ENCODE measurements at regions not wholly inside any gene's neighbourhood (a gene's known extent, or its start where the extent isn't known, plus 50 kb on each side); places are given as distances from the start of the nearest gene placed in this dataset.
"Not testable (repeated sequence)": the region's sequence is repeated elsewhere in the genome, so short reads cannot be mapped to it uniquely, and the experiment has no call there.

GRCh38 chr2:87198422-87198821 is 176.8 kb upstream of the PLGLB1 start:
- DNase-seq (ENCODE audit: low read depth) = not testable (repeated sequence)

DNA sequence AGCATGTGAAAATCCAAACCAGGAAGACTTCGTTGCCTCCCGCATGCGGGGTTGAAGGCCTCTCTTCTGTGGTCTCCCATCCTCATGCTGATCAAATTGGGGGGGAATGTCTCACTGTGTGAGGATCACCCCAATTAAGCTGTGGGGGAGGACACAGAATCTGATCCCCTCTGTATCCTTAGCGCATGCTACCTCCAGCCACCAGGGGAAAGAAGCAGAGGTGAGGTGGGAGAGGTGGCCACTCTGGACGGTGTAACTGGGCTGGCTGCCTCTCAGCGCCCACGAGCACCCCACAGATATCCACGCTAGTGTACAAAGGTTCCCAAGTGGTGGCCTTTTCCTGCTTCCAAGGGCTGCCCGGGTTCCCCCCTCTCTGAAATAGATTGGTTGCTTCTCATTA is 177.6 kb upstream of the PLGLB1 start:
- DNase-seq (ENCODE audit: low read depth) = not testable (repeated sequence)

DNA sequence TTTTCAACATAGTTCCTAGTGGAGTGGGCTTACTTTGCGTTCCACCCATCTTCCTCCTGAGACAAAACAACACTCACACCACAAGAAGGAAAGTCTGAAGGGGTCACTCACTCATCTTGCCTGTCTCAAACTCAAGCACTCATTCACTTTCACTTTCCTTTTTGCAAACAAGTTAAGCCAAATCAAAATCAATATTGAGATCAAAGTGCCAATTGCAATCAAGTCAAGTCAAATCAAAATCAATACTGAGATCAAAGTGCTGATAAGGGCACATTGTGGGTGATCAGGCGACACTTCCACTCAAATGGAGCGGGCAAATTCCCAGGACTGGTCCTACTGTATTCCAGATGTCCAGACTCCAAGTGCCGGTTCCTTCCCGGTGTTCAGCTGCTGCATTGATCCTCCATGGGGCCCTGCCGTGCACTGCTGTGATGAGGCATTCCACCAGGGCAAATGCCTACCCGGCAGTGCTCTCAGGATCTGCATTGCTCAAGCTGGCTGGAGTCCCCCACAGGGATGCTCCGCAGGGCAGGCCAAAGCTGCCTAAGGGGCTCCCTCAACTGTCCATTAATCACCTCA is 183.0 kb upstream of the PLGLB1 start:
- DNase-seq (ENCODE audit: low read depth) = not testable (repeated sequence)

DNA sequence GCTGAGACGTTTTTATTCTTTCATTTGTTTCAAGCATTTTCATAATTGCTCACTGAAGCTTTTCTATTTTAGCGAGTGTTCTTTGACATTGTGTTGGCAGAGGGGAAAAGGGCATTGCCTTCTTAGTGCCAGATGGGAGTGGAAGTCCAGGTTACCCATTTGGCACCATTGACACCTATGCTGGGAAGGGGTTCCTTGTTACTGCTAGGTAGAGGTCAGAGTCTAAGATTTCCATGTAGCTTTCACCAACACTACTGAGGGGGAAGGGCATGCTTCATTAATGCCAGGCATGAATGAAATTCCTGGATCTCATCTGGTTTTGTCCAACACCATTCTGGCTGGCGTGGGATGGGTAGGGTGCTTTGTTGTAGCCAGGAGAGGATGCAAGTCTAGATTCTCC is 191.3 kb upstream of the PLGLB1 start:
- not testable (repeated sequence) for DNase-seq (ENCODE audit: low read depth)

- DNase-seq (ENCODE audit: low read depth) = not testable (repeated sequence)
Measured at GRCh38 chr2:87217005-87217404, 195.4 kb upstream of the PLGLB1 start.

GRCh38 chr2:87217741-87218410 is 196.2 kb upstream of the PLGLB1 start:
- DNase-seq (ENCODE audit: low read depth) = not testable (repeated sequence)

DNA sequence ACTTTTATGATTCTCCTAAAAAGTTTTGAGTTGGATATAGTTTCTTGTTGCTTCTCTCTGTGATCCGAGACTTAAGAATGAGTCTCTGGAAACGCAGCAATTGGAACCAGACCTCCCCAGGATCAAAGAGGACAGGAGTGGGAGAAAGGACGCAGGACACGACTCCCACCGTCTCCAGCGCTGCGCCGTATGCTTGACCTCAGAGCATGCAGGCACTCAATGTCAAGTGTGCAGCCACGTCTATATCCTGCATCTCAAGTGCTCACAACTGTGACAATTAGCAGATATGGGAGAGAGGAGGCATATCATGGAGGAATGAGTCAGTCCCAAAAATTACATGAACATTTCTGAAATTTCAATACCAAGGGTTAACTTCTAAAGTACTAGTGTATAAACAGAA is 199.0 kb upstream of the PLGLB1 start:
- DNase-seq (ENCODE audit: low read depth) = not testable (repeated sequence)

DNA sequence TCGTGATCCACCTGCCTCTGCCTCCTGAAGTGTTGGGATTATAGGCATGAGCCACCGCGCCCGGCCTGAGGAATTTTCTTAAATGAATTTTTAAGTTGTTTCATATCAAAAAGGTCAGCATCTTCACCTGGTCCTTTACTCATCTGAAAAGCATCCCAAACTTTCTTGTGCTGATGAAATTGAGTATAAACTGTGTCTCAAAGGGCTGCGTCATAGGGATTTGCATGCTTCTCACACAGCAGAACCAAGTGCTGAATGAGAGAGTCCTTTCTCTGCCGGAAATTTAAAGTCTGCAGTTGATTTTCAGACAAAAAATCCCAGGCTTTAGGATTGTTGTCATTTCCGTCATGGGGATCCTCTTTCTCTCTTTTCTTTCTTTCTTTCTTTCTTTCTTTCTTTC is 200.5 kb upstream of the PLGLB1 start:
- DNase-seq (ENCODE audit: low read depth) = not testable (repeated sequence)

GRCh38 chr2:87223873-87224272 is 202.2 kb upstream of the PLGLB1 start:
- DNase-seq (ENCODE audit: low read depth) = not testable (repeated sequence)

GRCh38 chr2:87229091-87229689 is 207.5 kb upstream of the PLGLB1 start:
- not testable (repeated sequence) for DNase-seq (ENCODE audit: low read depth)

GRCh38 chr2:87229964-87230363 is 208.3 kb upstream of the PLGLB1 start:
- not testable (repeated sequence) for DNase-seq (ENCODE audit: low read depth)

DNA sequence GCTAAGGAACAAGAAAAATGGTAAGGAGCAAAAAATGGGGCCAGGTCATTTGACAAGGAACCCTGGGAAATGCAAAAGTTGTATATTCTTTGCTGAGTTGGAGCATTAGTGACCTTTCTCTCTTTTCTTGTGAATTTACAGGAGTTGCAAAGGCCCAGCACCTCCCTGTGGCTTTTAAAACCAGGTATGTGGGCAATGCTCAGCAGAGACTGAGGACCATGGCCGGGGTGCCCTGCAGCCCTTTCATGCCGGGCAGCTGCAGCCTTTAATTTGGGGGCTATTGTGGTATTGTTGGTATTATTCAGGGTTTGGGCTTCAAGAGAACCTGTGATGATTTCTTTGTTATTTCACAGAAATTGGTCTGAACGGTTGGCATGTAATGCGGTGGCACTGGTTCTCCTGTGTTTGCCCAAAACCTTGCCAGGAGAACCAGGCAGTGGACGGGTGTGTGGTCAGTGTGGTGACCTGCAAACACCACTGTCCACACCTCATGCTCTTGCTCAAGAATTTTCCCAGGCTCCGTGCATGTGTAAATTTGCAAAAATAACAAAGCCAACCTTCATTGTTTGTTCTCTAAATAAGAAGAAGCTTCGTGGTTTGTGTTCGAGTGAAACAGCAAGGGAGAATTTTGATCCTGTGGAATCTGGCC is 213.8 kb upstream of the PLGLB1 start:
- DNase-seq (ENCODE audit: low read depth) = not testable (repeated sequence)

GRCh38 chr2:87237570-87238336 is 216.1 kb upstream of the PLGLB1 start:
- not testable (repeated sequence) for DNase-seq (ENCODE audit: low read depth)

DNA sequence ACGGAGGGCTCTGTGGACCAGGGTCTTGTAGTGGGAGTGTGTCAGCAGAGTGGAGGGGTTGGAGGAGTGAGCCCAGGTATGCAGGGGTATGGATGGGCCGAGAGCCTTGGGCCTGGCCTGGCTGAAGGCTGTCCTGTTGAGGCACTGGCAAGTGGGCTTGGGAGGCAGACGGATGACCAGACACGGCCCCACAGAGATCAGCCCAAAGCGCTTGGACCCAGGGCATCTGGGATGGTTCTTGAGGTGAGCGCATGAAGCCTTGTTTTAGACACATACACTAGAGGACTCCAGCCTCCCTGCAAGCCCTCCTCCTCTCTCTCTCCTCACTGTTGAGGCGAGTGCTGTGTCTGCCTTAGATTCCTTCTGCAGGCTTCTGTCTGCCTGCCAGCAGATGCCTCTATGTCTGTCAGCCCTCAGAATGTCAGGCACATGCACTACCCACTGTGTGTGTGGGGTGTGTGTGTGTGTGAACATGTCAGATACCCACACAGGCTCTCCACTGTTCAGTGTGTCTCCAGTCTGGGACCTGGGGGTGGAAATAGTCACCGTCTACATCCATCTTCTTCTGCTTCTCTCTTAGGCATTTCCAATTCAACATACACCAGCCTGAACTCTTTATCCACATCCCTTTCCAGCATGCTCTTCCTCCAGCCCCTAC is 218.0 kb upstream of the PLGLB1 start:
- DNase-seq (ENCODE audit: low read depth) = not testable (repeated sequence)

- DNase-seq (ENCODE audit: low read depth) = not testable (repeated sequence)
Measured at GRCh38 chr2:87246066-87246717, 224.5 kb upstream of the PLGLB1 start.

DNA sequence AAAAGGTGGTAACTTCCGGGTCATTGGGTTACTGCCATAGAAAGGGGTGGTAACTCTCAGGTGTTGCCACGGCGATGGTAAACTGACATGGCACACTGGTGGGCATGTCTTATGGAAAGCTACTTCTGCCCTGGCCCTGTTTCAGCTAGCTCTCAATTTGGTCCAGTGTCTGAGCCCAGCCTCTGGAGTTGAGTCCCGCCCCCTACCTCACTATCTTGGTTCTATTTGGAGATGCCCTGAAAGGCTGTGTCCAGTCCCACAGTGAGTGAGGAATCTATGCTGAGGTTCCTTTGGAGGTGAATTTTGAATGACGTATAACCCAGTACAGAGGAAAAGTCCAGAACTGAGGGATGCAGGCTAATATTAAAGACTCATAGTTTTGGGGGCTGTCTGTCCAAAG is 230.4 kb upstream of the PLGLB1 start:
- DNase-seq (ENCODE audit: low read depth) = not testable (repeated sequence)

GRCh38 chr2:87254562-87254961 is 232.9 kb upstream of the PLGLB1 start:
- not testable (repeated sequence) for DNase-seq (ENCODE audit: low read depth)

- not testable (repeated sequence) for DNase-seq (ENCODE audit: low read depth)
Measured at GRCh38 chr2:87255410-87255809, 233.8 kb upstream of the PLGLB1 start.

DNA sequence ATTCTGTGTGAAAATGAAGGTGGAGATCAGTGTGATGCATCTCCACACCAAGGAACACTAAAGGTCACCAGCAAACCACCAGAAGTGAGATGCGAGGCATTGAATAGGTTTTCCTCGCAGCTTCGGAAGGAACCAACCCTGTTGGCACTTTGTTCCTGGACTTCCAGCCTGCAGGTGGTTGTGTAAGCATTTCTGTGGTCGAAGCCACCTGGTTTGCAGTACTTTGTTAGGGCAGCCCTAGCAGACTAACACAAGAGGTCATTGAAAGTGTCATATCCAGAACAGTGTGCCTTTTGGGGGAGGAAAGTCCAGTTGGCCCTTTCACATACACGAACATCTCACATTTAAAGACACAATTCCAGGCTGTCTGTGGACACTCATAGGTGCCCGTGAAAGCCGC is 237.2 kb upstream of the PLGLB1 start:
- not testable (repeated sequence) for DNase-seq (ENCODE audit: low read depth)

GRCh38 chr2:87262184-87262702 is 240.6 kb upstream of the PLGLB1 start:
- not testable (repeated sequence) for DNase-seq (ENCODE audit: low read depth)
